Glutamatergic neuron (in vitro differentiated cells): ENCODE measurements at regions not wholly inside any gene's neighbourhood (a gene's known extent, or its start where the extent isn't known, plus 50 kb on each side); places are given as distances from the start of the nearest gene placed in this dataset.

Source experiments
- DNase-seq: peaks from one replicate; pipeline ENCODE4 v3.0.0; 2022
- H3K27ac Mint-ChIP-seq: one replicate; pipeline ENCODE4 v1.8.0; 2020; ENCODE audit warnings: mild to moderate bottlenecking, mixed read lengths, inconsistent platforms; ENCODE audit not compliant: unreplicated experiment
- H3K27me3 Mint-ChIP-seq: one replicate; pipeline ENCODE4 v1.8.0; 2020; ENCODE audit warnings: mild to moderate bottlenecking, moderate library complexity, mixed read lengths, inconsistent platforms; ENCODE audit not compliant: unreplicated experiment
- H3K36me3 Mint-ChIP-seq: one replicate; pipeline ENCODE4 v1.8.0; 2020; ENCODE audit warnings: mild to moderate bottlenecking, mixed read lengths, inconsistent platforms; ENCODE audit not compliant: unreplicated experiment
- H3K4me1 Mint-ChIP-seq: one replicate; pipeline ENCODE4 v1.8.0; 2020; ENCODE audit warnings: mild to moderate bottlenecking, low read depth, mixed read lengths, inconsistent platforms; ENCODE audit not compliant: unreplicated experiment
- H3K4me3 Mint-ChIP-seq: one replicate; pipeline ENCODE4 v1.8.0; 2020; ENCODE audit warnings: mild to moderate bottlenecking, mixed read lengths, inconsistent platforms; ENCODE audit not compliant: unreplicated experiment
- H3K9me3 Mint-ChIP-seq: one replicate; pipeline ENCODE4 v1.8.0; 2020; ENCODE audit warnings: mild to moderate bottlenecking, moderate library complexity, mixed read lengths, inconsistent platforms; ENCODE audit not compliant: unreplicated experiment
- CTCF ChIP-seq: fragments of 200-600 bp; sonication (generic); IDR thresholded peaks from one replicate; pipeline ENCODE4 v1.5.0; 2021; ENCODE audit not compliant: partially characterized antibody, unreplicated experiment

- no peak for DNase-seq
- H3K4me3 Mint-ChIP-seq = no peak overlapping the region
- no peaks in the 10 kb centered on the region for H3K9me3 Mint-ChIP-seq
- peaks cover 2% of the 10 kb centered on the region for H3K27me3 Mint-ChIP-seq
- no peak for TF ChIP-seq CTCF
- H3K4me1 Mint-ChIP-seq = no peaks in the 10 kb centered on the region
- H3K27ac Mint-ChIP-seq = no peak overlapping the region
- no peaks in the 10 kb centered on the region for H3K36me3 Mint-ChIP-seq
These were observed 568.5 kb downstream of the AACS start for GRCh38 chr12:125633686-125634085.

GRCh38 chr12:125634813-125635212, 569.6 kb downstream of the AACS start:
- no peaks in the 10 kb centered on the region for H3K36me3 Mint-ChIP-seq
- H3K27me3 Mint-ChIP-seq = peaks cover 2% of the 10 kb centered on the region
- TF ChIP-seq CTCF = no peak
- peaks cover 2% of the 10 kb centered on the region for H3K9me3 Mint-ChIP-seq
- H3K4me1 Mint-ChIP-seq = no peaks in the 10 kb centered on the region
- no peak overlapping the region for H3K27ac Mint-ChIP-seq
- no peak for DNase-seq
- H3K4me3 Mint-ChIP-seq = no peak overlapping the region

- DNase-seq = no peak
- no peak overlapping the region for H3K27ac Mint-ChIP-seq
- H3K4me1 Mint-ChIP-seq = no peaks in the 10 kb centered on the region
- H3K27me3 Mint-ChIP-seq = peaks cover 2% of the 10 kb centered on the region
- H3K9me3 Mint-ChIP-seq = peaks cover 2% of the 10 kb centered on the region
- no peak overlapping the region for H3K4me3 Mint-ChIP-seq
- TF ChIP-seq CTCF = no peak
- H3K36me3 Mint-ChIP-seq = no peaks in the 10 kb centered on the region
These were observed 574.6 kb downstream of the AACS start for GRCh38 chr12:125639826-125640225.

GRCh38 chr12:125643055-125643454, 577.8 kb downstream of the AACS start:
- Mint-ChIP-seq H3K4me1 (no peaks in the 10 kb centered on the region), H3K27ac (no peak overlapping the region), H3K36me3 (no peaks in the 10 kb centered on the region), H3K27me3 (no peaks in the 10 kb centered on the region), H3K9me3 (peaks cover 2% of the 10 kb centered on the region), H3K4me3 (no peak overlapping the region)
- TF ChIP-seq CTCF = no peak
- DNase-seq = no peak

GRCh38 chr12:125645724-125646123, 580.5 kb downstream of the AACS start:
- Mint-ChIP-seq H3K4me3 (no peak overlapping the region), H3K27me3 (no peaks in the 10 kb centered on the region), H3K4me1 (no peaks in the 10 kb centered on the region), H3K9me3 (peaks cover 1% of the 10 kb centered on the region), H3K36me3 (no peaks in the 10 kb centered on the region), H3K27ac (no peak overlapping the region)
- no peak for DNase-seq
- TF ChIP-seq CTCF = no peak
